NCI-H226 (cell line): ENCODE measurements at regions not wholly inside any gene's neighbourhood (a gene's known extent, or its start where the extent isn't known, plus 50 kb on each side); places are given as distances from the start of the nearest gene placed in this dataset.

Source experiments
- DNase-seq: peaks from one replicate; pipeline ENCODE4 v3.0.0-alpha.2; 2015

DNA sequence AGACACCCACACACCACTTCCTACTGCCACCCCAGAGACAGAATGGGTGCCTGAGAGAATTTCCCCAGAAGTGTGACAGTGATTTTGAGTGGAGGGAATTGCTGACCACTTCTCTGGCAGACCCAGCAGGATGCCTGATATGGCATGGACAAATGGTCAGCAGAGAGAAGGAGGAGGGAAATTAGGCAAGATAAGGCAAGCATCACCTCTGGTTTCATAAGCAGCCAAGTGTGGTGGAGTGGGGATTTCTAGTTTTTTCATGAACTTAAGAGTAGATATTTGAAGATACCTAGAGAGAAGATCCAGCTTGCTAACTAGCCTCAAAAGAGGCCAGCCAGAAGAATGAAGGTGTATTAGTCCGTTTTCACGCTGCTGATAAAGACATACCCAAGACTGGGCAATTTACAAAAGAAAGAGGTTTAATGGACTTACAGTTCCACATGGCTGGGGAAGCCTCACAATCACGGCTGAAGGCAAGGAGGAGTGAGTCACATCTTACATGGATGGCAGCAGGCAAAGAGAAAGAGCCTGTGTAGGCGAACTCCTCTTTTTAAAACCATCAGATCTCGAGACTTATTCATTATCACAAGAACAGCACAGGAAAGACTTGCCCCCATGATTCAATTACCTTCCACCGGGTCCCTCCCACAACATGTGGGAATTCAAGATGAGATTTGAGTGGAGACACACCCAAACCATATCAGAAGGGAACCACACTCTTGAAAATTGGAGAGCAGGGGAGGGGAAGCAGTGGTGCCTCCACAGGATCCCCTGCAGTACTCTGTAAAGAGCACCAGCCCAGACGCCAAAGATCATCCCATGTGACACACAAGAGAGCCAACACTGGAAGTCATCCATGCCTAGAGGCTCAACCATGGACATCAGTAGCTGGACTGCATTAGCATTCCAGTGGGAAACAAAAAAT lies 64.2 kb downstream of the RBM43 start:
- peak; percentile 26 for DNase-seq

- DNase-seq: no peak
Observed at GRCh38 chr2:151193576-151193975, 68.1 kb downstream of the RBM43 start.

- no peak for DNase-seq
Observed at GRCh38 chr2:151192681-151193080, 69.0 kb downstream of the RBM43 start.

DNA sequence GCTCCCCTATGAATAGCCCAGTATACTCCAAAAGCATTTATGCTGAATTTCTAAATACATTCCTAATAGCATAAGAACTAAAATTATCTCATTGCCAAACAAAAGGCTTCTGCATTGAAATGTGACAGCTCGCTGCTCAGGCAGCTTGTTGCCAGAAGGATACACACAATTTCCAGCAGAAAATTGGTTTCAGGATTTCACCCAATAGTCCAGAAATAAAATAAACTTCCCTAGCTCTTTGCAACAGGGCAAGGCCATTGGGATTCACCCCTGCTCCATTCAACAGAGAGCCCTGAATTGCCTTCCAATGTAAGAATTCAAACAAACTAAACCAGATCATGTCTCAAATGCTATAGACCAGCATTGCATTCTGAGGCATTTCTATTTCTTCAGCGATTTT lies 70.7 kb downstream of the RBM43 start:
- DNase-seq: no peak

- DNase-seq: no peak
Observed at GRCh38 chr2:151189125-151189524, 72.5 kb downstream of the RBM43 start.

DNA sequence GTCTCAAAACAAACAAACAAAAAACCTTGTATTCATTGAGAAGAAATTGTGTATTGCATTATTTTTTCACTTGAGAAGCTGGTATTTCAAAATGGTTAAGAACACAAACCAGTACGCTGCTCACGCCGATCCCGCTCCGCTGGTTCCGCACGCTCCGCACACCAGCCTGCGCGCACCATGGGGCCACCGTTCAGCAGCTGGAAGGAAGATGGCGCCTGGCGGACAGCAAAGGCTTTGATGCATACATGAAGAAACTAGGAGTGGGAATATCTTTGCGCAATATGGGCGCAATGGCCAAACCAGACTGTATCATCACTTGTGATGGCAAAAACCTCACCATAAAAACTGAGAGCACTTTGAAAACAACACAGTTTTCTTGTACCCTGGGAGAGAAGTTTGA lies 75.7 kb downstream of the RBM43 start:
- DNase-seq: no peak

DNA sequence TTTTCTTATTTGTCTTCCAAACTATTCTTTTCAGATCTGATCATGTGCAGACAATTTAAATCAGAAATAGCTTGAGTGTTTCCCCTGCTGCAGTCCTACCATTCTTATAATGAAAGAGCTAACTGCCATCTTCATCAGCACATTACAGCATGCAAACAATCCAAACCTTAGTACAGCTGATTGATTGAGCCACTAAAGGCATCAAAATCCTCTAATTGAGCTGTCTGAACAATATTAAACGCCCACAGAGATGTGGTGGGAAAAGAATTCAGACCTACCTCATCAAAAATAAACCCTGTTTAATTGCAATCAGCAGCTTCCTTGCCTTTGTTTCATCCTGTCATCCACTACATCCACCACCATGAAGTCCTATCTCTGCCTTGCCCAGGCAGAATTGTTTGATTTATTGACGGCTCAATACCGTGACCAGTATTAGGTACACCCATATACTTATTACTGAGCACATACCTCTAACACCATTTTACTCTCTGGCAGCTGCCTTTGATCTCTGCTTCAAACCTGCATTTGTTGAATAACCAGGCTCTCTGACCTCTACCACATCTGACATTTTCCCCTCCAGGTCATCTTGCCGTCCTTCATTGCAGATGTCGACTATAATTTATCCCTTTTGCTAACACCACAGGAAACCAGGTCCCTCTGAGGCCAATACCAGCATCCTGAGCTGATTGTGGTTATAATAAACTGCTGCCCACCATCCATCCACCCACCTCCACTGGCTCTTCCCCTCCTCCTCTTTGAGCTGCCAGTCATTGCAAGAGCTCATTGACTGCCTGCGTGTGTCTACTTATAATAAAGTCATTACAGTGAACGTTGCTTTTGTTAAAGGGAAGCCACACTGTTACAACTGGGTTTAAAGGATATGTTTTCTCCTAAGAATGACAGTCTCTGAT lies 78.5 kb downstream of the RBM43 start:
- no peak for DNase-seq

GRCh38 chr2:151182396-151182795 lies 79.3 kb downstream of the RBM43 start:
- DNase-seq: no peak

- no peak for DNase-seq
Observed at GRCh38 chr2:151181524-151181923, 80.1 kb downstream of the RBM43 start.

- DNase-seq: no peak
Observed at GRCh38 chr2:151180123-151180522, 81.5 kb downstream of the RBM43 start.

DNA sequence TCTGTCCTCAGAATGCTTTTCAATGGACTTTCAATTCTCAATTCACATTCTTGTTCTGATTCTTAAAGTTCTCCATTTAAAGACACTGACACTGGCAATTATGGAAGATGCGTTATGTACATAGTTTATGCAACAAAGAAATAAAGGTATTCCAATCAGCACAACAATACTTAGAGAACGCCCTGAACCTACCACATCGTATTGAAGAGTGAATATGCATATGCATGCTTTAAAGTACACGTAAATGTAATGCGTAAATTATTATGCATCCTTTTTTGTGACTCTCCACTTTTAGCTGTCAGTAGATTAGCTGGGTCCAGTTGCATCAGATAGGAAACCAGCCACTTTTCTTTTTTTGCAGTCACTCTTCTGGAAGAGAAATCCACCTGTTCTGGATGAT lies 83.5 kb downstream of the RBM43 start:
- DNase-seq: no peak

DNA sequence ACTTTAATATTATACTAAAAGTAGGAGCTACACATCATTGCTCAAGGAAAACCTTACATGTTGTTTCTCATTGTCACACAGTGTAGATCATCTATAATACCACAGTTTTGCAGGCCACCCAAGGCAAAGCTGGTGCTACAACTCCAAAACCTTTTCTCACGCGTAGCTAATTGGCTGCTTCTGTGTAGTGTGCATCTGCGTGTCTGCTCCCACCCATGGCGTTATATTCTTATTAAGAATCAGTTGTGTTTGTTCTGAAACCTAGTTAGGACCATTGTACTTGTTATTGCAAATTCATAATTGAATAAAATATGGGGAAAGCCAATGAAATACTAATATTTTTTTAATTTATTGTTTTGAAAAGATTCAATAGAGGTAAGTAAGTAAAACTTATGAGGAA lies 83.9 kb downstream of the RBM43 start:
- DNase-seq: no peak

DNA sequence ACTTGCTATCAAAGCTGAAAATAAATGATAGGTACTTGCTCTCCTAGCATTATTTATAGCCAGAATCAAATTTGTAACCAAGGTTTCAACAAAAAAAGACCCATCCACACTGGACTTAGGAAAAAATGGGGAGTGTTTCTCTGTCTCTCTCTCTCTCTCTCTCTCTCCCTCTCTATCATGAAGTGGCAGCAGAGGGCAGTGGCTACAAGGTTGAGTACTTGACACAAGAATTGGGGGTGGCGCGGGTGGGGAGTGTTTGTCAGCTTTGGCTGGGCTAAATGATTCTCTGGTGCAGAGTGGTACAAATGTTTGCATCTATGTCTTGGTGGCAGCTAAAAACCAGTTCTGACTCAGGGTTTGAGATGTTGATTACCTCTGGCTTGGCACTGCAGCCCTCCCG lies 85.0 kb downstream of the RBM43 start:
- no peak for DNase-seq

- DNase-seq: no peak
Observed at GRCh38 chr2:151175864-151176263, 85.8 kb downstream of the RBM43 start.

DNA sequence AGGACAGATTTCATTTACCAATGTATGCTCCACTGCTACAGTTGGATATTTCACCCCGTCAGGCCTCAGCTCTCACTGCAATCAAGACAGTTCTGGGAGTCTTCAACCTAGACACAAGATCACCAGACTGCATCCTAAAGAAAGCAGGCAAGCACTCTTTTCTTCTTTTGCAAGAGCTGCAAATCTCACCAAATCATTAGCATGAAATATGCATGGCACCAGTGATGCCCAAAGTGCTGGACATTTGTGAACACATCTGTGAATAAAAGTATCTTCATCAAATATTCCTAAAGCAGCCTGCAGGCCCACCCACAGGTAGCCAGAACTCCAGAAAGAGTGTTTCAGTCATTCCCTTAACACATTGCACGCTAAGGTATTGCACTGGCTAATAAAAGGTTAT lies 87.5 kb downstream of the RBM43 start:
- no peak for DNase-seq

GRCh38 chr2:151171186-151171585 lies 90.5 kb downstream of the RBM43 start:
- DNase-seq: no peak

DNA sequence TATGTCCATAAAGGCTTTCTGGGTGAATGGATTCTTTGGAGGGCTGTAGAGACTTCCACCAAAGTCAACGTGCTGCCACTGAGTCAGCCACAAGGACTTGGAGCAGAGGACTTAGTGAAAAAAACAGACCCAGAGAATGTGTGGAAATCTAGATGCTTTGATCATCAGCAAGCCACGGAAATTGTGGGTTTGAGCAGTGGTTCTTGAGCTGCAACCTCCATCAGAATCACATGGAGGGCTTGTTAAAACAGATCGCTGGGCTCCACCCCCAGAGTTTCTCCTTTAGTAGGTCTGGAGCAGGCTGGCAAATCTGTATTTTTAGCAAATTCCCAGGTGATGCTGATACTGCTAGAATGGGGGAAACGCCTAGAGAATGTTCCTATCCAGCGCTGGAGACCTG lies 95.3 kb downstream of the RBM43 start:
- DNase-seq: no peak

GRCh38 chr2:151165105-151165684 lies 96.5 kb downstream of the RBM43 start:
- DNase-seq: no peak

DNA sequence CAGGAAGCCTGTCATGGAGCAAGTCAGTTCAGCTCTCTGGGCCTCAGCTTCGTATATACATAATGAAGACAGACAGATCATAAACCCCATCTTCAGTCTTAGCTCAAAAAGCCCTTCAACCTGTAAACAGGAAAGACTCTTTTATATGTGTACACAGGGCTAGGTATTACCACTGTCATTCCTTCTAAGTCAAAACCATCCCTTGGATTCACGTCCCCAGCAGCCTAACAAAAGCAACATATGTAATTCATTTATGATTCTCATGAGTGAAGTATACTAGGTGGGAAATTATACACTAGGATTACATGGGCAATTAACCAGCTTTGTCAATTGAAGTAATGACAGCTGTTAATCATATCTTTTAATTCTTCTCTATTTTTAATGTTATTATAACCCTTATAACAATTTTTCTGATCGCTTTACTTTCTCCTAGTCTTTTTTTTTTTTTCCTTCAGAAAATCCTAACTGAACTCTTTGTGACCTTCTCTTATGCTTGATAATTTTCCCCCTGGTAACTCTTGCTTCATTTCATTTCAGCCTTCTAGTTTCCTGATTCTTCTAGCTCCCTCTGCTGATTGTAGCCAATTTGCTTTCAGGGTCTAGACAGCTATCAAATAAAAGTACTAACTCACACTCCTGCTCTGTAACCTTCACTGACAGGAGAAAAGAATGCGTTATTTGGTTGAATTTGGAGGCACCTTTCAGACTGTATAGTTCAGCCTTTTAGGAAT lies 99.7 kb downstream of the RBM43 start:
- DNase-seq: peak; percentile 16

DNA sequence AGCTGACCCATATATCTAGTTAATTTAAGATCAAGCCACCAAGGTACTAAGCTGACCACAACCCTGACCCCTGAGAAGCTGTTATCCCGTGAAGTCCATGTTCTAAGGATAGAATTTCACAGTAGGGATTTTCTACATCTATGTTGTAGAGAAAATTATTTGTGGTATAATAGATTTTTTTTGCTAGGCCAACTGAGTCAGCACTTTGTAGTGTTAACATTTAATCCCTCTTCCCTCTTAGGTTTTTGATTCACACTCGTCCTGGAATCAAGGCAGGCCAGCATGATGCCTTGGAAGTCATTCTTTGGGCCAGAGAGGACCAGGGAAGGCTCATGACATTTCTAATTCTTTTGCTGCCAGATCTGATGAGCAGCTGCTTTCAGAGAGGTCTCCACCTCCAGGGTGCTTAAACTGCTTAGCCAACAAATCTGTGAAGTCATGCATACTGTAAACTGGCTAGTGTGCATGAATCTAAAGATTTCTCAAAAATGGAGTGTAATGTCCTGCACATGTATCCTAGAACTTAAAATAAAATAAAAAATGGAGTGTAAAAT lies 102.5 kb downstream of the RBM43 start:
- no peak for DNase-seq

DNA sequence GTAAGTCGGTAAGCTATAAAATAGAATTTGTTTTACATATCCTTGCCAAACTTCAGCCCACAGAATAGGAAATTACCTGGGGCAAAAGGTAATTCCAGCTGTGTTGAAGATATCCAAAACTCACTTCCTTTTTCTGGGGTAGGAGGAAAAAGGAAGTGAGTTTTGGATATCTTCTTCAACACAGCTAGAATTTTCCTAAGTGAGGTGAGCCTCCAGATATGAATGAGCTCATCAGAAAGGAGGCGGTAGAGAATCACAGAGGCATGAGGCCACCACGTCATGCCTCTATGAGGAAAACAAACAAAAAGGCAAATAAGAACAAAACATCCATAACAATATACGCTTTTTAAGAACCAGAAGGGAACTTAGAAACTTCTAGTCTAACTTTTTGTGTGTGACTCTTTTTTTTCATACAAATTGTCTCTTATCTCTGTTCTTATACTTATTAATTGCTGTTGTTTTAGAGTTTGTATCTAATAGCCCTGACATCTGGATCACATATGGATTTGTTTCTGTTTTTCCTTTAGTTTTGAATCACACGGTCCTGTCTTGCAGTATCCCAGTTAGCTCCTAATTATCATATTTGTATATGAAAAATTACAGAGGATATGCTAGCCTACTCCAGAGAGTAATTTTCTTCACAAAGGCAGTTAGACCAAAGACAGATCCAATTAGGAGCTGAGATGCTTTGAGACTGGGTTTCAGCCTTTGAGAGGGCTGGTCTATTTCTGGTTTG lies 104.5 kb downstream of the RBM43 start:
- DNase-seq: no peak

DNA sequence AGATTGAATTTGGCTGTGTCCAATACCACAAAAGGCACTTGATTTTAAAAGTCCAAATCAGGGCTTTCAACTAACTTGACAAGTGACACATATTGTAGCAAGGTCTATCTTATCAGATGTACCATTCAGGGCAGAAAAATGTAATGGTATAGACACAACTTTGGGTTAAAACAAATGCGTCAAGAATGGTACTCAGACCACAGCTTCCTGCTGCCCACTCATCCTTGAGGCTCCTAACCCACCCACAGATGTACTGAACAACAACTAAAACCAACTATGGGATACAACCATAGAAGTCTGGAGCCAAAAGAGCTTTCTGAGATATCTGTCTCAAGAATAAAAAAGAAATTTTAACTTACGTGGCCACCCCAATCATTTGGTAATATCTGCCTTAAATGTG lies 105.2 kb downstream of the RBM43 start:
- no peak for DNase-seq
